Activated naive CD4-positive, alpha-beta T cell treated with anti-CD3 and anti-CD28 coated beads, Interleukin-2, amount 10 ng/mL, durations not matched to agents 7 days and 5 days (primary cell): ENCODE measurements at regions not wholly inside any gene's neighbourhood (a gene's known extent, or its start where the extent isn't known, plus 50 kb on each side); places are given as distances from the start of the nearest gene placed in this dataset.
A peak's percentile ranks its signal among the peaks of the same experiment; 100 is the strongest.

Source experiments
- CTCF ChIA-PET: fragments of 350-600 bp; sonication (Branson Sonifier 250); formaldehyde crosslinking; loops from one replicate; lab custom pipeline; 2021; ENCODE audit warnings: antibody characterized with exemption; lab: Charles Lee
- DNase-seq: peaks from one replicate; pipeline ENCODE4 v3.0.0-alpha.2; 2020
- H3K27ac Mint-ChIP-seq: one replicate; pipeline ENCODE4 v1.8.0; 2021; ENCODE audit warnings: mild to moderate bottlenecking, moderate library complexity, mixed read lengths
- H3K27me3 Mint-ChIP-seq: one replicate; pipeline ENCODE4 v1.8.0; 2021; ENCODE audit warnings: mild to moderate bottlenecking, mixed read lengths
- H3K36me3 Mint-ChIP-seq: one replicate; pipeline ENCODE4 v1.8.0; 2021; ENCODE audit warnings: mixed read lengths
- H3K4me1 Mint-ChIP-seq: one replicate; pipeline ENCODE4 v1.8.0; 2021; ENCODE audit warnings: mixed read lengths
- H3K4me3 Mint-ChIP-seq: one replicate; pipeline ENCODE4 v1.8.0; 2021; ENCODE audit warnings: mild to moderate bottlenecking, moderate library complexity, mixed read lengths
- H3K9me3 Mint-ChIP-seq: one replicate; pipeline ENCODE4 v1.8.0; 2021; ENCODE audit warnings: mixed read lengths

DNA sequence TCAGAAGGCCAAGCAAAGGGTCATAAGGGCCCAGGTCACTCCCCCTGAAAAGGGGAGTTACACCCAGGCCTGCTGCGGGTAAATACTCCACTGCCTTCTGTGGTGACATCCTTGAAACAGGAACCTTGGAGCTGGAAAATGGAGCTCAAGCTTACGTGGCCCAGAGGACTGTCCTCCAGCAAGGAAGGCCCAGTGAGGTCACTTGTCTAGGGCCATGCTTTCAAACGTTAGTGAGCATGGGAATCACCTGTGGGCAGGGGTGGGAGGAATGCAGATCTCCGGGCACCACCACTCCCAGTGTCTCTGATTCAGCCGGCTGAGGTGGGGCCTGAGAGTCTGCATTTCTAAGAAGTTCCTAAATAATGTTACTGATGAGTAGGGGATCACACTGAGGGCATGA, 140.5 kb upstream of the CCND2 start:
- H3K9me3 Mint-ChIP-seq = peaks cover 4% of the 10 kb centered on the region
- peaks cover 8% of the 10 kb centered on the region for H3K36me3 Mint-ChIP-seq
- H3K27me3 Mint-ChIP-seq = peaks cover 18% of the 10 kb centered on the region
- no peak overlapping the region for H3K4me3 Mint-ChIP-seq
- no peak for DNase-seq
- CTCF ChIA-PET = interaction anchor here (0.6 to 0.7 kb wide), 2 partner anchors 25 to 26 kb away, joined by 3 to 4 read pairs; no protein-coding TSS in a partner anchor
- no peak overlapping the region for H3K27ac Mint-ChIP-seq
- H3K4me1 Mint-ChIP-seq = peaks cover 26% of the 10 kb centered on the region

DNA sequence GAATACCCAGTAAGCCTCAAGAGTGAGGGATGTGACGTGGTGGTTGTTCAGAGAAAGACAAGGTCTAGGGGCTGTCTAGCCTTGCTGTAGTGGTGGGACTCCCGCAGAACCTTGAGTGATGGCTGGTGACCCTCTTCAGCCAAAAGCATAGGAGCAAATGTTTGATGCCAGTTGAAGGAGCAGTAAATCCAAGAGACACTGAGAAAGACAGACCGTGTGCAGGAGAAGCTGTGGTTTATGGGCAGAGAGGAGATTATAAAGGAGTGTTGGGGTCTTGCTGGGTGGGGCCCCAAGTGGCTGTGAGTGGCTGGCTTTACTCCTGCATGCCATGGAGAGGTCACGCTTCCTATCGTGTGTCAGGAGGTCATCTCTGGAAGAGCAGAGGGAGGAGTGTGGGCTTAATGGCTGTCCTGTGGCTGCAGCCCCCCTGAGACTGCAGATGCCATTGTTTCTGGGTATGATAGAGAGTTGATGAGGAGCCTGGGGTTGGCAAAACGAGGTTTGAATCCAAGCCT, 152.0 kb upstream of the CCND2 start:
- no peak overlapping the region for H3K4me3 Mint-ChIP-seq
- peaks cover 16% of the 10 kb centered on the region for H3K27me3 Mint-ChIP-seq
- CTCF ChIA-PET = interaction anchor here (1.4 kb wide), 1 partner anchor 18 kb away, joined by 3 read pairs; no protein-coding TSS in a partner anchor
- no peak overlapping the region for H3K27ac Mint-ChIP-seq
- no peak for DNase-seq
- H3K4me1 Mint-ChIP-seq = peaks cover 43% of the 10 kb centered on the region
- H3K9me3 Mint-ChIP-seq = peaks cover 2% of the 10 kb centered on the region
- H3K36me3 Mint-ChIP-seq = peaks cover 2% of the 10 kb centered on the region

DNA sequence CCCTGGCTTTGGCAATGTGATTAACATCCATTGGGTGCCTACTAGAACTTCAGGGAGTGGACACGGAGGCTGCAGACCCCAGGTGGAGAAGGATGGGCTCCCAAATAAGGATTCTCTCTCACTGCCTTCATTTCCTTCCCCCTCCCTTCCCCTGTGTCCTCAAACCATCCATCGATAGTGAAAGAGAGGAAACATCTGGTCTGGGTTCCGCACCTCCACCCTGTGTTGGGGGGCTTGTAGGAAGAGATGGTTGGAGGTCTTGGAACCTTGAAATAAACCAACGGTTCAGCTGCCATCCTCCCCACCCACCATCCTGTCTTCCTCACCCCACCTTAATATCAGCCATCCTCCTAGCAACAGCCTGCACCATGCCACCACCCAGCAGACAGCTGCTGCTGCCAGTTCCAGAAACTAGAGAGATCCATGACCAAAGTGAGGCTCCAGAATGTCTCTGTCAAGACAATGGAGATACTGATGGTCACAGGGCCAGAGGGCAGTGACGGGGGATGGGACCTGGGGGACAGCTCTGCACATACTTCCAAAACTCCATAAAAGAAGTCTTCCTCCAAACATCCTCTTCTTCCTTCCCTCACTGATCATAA, 153.1 kb upstream of the CCND2 start:
- H3K27me3 Mint-ChIP-seq = peaks cover 16% of the 10 kb centered on the region
- peaks cover 2% of the 10 kb centered on the region for H3K9me3 Mint-ChIP-seq
- H3K27ac Mint-ChIP-seq = no peak overlapping the region
- H3K4me3 Mint-ChIP-seq = no peak overlapping the region
- H3K36me3 Mint-ChIP-seq = peaks cover 2% of the 10 kb centered on the region
- CTCF ChIA-PET = interaction anchor here (1.4 kb wide), 1 partner anchor 20 kb away, joined by 3 read pairs; no protein-coding TSS in a partner anchor
- peaks cover 54% of the 10 kb centered on the region for H3K4me1 Mint-ChIP-seq
- DNase-seq = no peak

DNA sequence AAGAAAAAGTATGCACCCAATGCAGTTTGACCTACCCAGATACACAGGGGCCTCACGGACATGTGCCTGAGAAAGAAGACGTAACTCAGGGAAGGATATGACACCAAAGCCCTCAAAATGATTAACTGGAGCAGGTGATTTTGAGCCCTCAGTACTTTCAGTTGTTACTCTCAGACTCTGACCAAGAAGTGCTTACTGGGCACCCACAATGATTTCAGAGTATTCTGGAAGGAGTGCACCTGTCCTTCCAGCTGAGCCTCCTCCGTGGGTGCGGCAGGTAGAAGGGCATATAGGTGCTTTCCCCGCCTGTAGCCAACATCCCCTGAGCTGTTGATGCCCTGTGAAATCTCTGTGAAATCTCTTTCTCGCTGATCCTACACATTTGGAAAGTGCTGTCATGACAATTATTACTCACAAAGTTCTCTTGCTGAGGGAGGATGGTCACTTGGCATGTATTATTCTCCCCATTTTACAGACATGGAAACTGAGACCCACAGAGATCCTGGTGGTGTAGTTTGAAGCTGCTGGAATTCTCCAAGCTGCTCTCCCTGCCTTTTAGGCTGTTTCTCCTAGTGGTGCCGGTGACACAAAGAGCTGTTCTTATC, 154.3 kb upstream of the CCND2 start:
- H3K4me3 Mint-ChIP-seq = peak overlapping the region; percentile 56
- peaks cover 2% of the 10 kb centered on the region for H3K36me3 Mint-ChIP-seq
- H3K9me3 Mint-ChIP-seq = peaks cover 2% of the 10 kb centered on the region
- peak; percentile 57 for DNase-seq
- CTCF ChIA-PET = interaction anchor here (1.4 kb wide), 1 partner anchor 23 kb away, joined by 5 read pairs; no protein-coding TSS in a partner anchor
- peak overlapping the region; percentile 86 for H3K27ac Mint-ChIP-seq
- peaks cover 16% of the 10 kb centered on the region for H3K27me3 Mint-ChIP-seq
- H3K4me1 Mint-ChIP-seq = peaks cover 62% of the 10 kb centered on the region

DNA sequence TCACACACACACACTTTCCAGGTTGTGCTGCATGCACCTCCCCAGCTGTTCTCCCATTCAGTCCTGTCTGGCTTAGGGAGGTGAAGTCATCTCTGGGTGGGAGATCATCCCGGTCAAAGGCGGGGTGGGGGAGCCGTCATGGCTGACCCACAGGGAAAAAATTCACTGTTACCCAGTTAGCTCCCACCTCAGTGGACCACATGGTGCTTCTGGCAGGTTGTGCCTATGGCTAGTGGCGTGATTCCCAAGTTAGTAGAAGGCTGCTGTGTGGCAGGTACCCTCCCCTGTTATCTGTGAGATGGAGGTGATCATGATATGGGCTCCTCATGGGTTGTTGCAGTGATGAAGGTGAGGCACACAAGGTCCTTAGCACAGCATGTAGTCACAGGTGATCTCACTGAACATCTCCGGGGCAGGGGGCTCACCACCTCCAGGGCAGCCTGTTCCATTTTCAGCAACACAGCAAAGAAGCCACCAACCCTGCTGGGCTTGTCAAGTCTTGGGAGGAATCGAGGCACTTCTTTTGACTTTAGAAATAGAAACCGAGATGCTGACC, 154.9 kb upstream of the CCND2 start:
- peaks cover 62% of the 10 kb centered on the region for H3K4me1 Mint-ChIP-seq
- H3K27me3 Mint-ChIP-seq = peaks cover 16% of the 10 kb centered on the region
- H3K36me3 Mint-ChIP-seq = peaks cover 2% of the 10 kb centered on the region
- CTCF ChIA-PET = interaction anchor here (0.6 to 3.9 kb wide), 6 partner anchors 11 to 235 kb away, joined by 3 to 25 read pairs (median 3); no protein-coding TSS in a partner anchor
- H3K4me3 Mint-ChIP-seq = peak overlapping the region; percentile 56
- DNase-seq = peak; percentile 34
- peak overlapping the region; percentile 86 for H3K27ac Mint-ChIP-seq
- H3K9me3 Mint-ChIP-seq = peaks cover 2% of the 10 kb centered on the region

DNA sequence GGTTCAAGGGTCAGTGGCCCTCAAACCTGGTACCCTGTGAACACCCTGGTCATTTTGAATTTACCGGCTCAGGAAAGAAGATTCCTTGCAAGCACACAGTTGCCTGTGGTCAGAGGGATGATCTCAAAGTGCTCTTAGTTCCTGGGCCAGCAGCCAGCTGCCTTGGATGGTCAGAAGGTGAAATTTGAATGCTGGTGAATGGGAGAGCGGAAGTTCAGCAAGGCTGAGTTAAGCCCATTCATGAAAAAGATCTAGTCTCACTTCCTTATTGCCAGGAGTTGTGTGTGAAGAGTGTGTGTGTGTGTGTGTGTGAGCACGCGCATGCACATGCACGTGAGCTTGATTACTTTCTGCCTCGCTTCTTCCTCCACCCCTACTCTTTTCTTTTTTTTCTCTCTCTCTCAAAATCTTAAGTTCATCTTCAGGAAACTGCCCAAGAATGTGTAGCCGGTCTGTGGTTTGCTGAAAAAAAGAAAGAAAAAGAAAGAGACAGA, 155.5 kb upstream of the CCND2 start:
- H3K9me3 Mint-ChIP-seq = peaks cover 2% of the 10 kb centered on the region
- peak overlapping the region; percentile 56 for H3K4me3 Mint-ChIP-seq
- H3K27me3 Mint-ChIP-seq = peaks cover 16% of the 10 kb centered on the region
- CTCF ChIA-PET = interaction anchor here (0.6 to 6.0 kb wide), 10 partner anchors 11 to 235 kb away, joined by 3 to 25 read pairs (median 3); no protein-coding TSS in a partner anchor
- H3K4me1 Mint-ChIP-seq = peaks cover 66% of the 10 kb centered on the region
- peak overlapping the region; percentile 86 for H3K27ac Mint-ChIP-seq
- H3K36me3 Mint-ChIP-seq = peaks cover 2% of the 10 kb centered on the region
- peak; percentile 44 for DNase-seq

DNA sequence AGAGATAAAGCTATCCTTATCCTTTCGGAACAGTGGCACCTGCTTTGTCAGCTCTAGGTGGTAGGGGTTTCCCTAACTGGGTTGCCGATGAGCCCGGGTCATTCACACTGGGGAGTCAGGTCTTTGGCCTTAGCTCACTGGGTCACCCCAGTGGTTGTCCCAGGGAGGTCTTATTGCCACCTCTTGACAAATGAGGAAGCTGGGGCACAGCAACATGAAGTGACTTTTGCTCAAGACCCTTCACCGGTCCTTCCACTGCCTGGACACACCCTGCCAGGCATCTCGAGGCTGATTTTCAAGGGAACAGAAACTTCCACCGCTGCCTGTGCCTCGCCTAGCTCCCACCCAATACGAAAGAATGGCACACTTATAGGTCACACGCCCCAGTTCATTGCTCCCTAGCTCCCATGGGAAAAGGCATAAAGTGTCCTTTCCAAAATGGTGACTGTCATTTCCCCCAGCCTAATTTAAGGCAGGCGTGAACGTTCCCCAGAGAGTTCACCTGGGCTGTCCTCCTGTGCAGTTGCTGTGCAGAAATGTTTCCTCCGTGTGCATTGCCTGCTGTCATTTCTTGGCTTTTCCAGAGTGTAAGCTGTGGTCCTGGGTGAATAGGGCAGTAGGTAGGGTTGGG, 156.1 kb upstream of the CCND2 start:
- peak overlapping the region; percentile 86 for H3K27ac Mint-ChIP-seq
- peaks cover 3% of the 10 kb centered on the region for H3K36me3 Mint-ChIP-seq
- H3K9me3 Mint-ChIP-seq = peaks cover 2% of the 10 kb centered on the region
- CTCF ChIA-PET = interaction anchor here (0.7 to 6.0 kb wide), 10 partner anchors 10 to 159 kb away, joined by 3 to 25 read pairs (median 3); no protein-coding TSS in a partner anchor
- DNase-seq = no peak
- H3K27me3 Mint-ChIP-seq = peaks cover 16% of the 10 kb centered on the region
- H3K4me1 Mint-ChIP-seq = peaks cover 71% of the 10 kb centered on the region
- peak overlapping the region; percentile 56 for H3K4me3 Mint-ChIP-seq

DNA sequence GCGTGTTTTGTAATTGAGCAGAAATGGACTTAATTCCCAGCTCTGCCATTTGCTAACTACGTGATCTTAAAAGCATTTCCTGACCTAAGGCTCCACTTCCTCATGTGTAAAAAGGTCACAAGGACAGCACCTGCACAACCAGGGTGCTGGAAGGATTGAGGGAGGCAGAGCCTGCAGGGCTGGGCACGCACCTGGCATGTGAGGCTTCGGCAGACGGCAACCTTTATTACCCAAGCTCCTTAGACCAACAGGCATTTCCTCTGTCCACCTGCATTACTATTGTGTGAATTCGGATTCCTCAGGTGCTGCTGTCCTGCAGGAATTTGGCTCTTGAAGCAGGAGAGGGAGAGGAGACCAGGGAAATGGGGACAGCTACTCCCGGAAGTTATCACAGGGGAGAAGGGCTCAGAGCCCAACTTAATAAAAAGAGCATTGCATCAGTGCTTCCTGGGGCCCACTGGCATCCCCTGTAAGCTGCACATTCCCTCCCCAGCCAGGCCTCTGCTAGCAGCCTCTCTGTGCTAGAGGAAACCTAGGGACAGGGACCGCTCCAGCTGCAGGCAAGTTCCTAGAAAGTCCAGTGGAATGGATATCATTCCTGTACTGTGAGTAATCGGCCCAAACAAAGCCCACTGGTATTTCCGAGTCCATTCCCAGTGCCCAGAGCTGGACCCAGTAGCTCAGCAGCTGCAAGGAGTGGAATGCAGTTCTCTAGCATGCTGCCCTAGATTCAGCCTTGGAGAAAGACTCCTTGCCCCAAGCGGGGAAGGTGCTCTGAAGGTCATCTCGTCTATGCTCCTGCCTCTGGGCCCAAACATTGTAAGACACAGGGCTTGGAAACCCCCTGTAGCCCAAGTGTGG, 157.1 kb upstream of the CCND2 start:
- H3K36me3 Mint-ChIP-seq = peaks cover 5% of the 10 kb centered on the region
- H3K27ac Mint-ChIP-seq = no peak overlapping the region
- H3K27me3 Mint-ChIP-seq = peaks cover 13% of the 10 kb centered on the region
- no peak for DNase-seq
- peaks cover 2% of the 10 kb centered on the region for H3K9me3 Mint-ChIP-seq
- CTCF ChIA-PET = interaction anchor here (0.8 to 6.0 kb wide), 5 partner anchors 9 to 160 kb away, joined by 3 to 25 read pairs (median 10); no protein-coding TSS in a partner anchor
- no peak overlapping the region for H3K4me3 Mint-ChIP-seq
- peaks cover 80% of the 10 kb centered on the region for H3K4me1 Mint-ChIP-seq

DNA sequence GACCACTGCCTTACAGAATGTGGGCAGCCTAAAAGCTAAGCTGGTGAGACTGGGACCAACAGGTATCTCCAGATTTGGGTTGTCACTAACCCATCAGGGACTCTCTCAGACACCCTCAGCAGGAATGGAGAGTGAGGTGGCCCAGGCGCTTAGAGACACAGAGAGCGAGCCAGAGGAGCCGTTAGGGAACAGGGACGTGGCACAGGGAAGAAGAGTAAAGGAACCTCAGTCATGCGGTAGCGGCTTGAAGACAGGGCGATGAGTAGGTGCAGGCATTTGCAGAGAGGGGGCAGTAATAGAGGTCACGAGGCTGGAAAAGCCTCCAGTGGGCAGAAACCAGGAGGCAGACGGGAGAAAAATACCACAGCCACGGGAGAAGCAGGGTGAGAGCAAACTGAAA, 158.0 kb upstream of the CCND2 start:
- CTCF ChIA-PET = interaction anchor here (0.8 to 6.0 kb wide), 4 partner anchors 8 to 161 kb away, joined by 3 to 25 read pairs (median 16); no protein-coding TSS in a partner anchor
- DNase-seq = no peak
- Mint-ChIP-seq H3K4me1 (peaks cover 83% of the 10 kb centered on the region), H3K27me3 (peaks cover 8% of the 10 kb centered on the region), H3K9me3 (peaks cover 2% of the 10 kb centered on the region), H3K4me3 (no peak overlapping the region), H3K27ac (no peak overlapping the region), H3K36me3 (peaks cover 5% of the 10 kb centered on the region)

DNA sequence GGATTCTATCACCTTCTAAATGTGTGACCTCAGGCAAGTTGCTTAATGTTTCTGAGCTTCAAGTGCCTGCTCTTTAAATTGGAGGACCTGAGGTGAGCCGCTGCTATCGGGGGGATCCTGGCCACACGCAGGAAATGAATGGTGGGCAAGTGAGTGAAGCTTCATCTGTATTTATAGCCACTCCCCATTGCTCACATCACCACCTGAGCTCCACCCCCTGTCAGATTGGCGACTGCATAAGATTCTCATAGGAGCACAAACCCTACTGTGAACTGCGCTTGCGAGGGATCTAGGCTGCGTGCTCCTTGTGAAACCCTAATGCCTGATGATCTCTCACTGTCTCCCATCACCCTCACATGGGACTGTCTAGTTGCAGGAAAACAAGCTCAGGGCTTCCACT, 158.6 kb upstream of the CCND2 start:
- CTCF ChIA-PET = interaction anchor here (3.9 to 6.0 kb wide), 2 partner anchors 8 to 162 kb away, joined by 22 to 25 read pairs; no protein-coding TSS in a partner anchor
- H3K4me3 Mint-ChIP-seq = no peak overlapping the region
- peak; percentile 35 for DNase-seq
- peaks cover 4% of the 10 kb centered on the region for H3K27me3 Mint-ChIP-seq
- H3K27ac Mint-ChIP-seq = no peak overlapping the region
- peaks cover 2% of the 10 kb centered on the region for H3K9me3 Mint-ChIP-seq
- peaks cover 79% of the 10 kb centered on the region for H3K4me1 Mint-ChIP-seq
- peaks cover 5% of the 10 kb centered on the region for H3K36me3 Mint-ChIP-seq

DNA sequence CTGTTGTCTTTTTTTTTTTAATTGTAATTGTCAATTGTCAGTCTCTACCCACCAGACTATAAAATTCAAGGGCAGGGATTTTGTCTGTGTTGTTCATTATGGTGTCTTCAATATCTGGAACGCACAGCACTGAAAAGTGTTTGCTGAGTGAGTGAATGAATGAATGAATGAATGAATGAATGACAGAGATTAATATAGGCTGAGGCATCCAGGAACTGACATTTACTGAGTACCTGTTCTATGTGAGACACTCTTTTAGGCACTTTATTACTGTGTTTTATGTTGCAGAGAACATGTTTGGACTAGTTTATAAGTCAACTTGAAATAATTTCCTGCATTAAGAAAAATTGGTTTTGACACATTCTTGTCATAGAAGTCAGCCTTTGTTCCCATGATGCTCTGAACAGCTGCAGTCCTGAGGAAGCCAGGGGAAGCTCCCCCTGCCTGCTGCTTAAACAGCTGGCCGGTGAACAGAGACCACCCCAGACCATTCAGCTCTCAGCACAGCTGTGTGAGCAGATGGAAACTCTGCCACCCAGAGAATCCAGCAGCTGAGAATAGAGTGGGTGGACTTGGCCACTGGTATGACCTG, 160.7 kb upstream of the CCND2 start:
- Mint-ChIP-seq H3K4me3 (no peak overlapping the region), H3K36me3 (peaks cover 3% of the 10 kb centered on the region), H3K9me3 (no peaks in the 10 kb centered on the region), H3K27ac (no peak overlapping the region), H3K4me1 (peaks cover 74% of the 10 kb centered on the region), H3K27me3 (no peaks in the 10 kb centered on the region)
- CTCF ChIA-PET = interaction anchor here (0.6 to 6.0 kb wide), 2 partner anchors 107 to 164 kb away, joined by 3 to 22 read pairs; no protein-coding TSS in a partner anchor
- DNase-seq = no peak

DNA sequence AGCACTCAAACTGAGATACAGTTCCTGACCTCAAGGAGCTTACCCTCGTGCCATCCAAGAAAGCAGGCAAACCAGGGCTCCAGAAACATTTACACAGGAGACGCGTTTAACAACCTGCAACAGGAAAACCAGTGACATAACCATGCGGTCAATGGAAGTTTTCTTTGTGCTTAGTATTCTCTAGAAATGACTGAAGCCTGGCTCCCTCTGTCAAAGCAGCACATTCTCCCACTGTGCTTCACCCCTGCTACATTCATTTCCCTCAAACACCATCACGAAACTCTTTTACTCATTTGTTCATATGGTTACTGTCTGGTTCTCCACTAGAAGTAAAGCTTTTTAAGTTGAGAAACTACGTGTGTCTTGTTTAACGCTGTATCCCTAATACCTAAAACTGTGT, 161.3 kb upstream of the CCND2 start:
- DNase-seq = no peak
- H3K36me3 Mint-ChIP-seq = peaks cover 3% of the 10 kb centered on the region
- H3K27me3 Mint-ChIP-seq = no peaks in the 10 kb centered on the region
- H3K4me3 Mint-ChIP-seq = no peak overlapping the region
- CTCF ChIA-PET = interaction anchor here (6.0 kb wide), 1 partner anchor 164 kb away, joined by 22 read pairs; no protein-coding TSS in a partner anchor
- no peaks in the 10 kb centered on the region for H3K9me3 Mint-ChIP-seq
- H3K4me1 Mint-ChIP-seq = peaks cover 73% of the 10 kb centered on the region
- H3K27ac Mint-ChIP-seq = no peak overlapping the region
